Body of pancreas (tissue), 4 donors: ENCODE measurements at regions not wholly inside any gene's neighbourhood (a gene's known extent, or its start where the extent isn't known, plus 50 kb on each side); places are given as distances from the start of the nearest gene placed in this dataset.

Source experiments
- POLR2A ChIP-seq, 3 donors: fragments of 450-650 bp; IDR thresholded peaks; one replicate each; pipeline ENCODE4 v1.6.1; 2016; ENCODE audit warnings: antibody characterized with exemption in 3 of 3, mild to moderate bottlenecking in 2 of 3
- TF ChIP-seq, protein P1 (sequence below), 7 experiments: fragments of 450-650 bp in 4 of 7; fragments of 200-600 bp in 3 of 7; sonication (generic) in 3 of 7; IDR thresholded peaks; one replicate each; pipeline ENCODE4 v1.5.1; 2016 to 2019; ENCODE audit warnings: antibody characterized with exemption in 7 of 7

DNA sequence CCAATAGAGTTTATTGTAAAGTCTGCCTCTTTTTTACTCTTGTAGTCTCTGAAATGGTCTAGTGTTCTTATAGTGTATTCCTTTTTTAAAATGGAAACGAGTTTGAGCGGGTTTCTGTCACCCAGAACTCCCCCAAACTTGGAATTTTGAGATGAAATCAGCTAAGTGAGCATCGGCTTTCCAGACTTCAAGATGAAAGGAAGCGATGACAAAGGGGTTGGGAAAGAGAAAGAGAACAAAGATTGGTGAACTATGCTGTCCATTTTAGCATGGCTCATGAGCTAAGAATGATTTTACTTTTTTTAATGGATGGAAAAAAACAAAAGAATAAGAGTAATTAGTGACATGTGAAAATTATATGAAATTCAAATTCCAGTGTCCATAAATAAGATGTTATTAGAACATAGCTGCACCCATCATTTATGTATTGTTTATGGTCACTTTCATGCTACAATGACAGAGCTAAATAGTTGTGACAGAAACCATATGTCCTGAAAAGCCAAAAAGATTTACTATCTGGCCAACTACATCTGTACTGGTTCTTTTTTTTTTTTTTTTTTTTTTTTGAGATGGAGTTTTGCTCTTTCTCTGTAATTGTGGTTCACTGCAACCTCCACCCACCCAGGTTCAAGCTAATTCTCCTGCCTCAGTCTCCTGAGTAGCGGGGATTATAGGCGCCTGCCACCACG is 52.7 kb upstream of the PDZRN3 start:
- TF ChIP-seq, protein P1, sequence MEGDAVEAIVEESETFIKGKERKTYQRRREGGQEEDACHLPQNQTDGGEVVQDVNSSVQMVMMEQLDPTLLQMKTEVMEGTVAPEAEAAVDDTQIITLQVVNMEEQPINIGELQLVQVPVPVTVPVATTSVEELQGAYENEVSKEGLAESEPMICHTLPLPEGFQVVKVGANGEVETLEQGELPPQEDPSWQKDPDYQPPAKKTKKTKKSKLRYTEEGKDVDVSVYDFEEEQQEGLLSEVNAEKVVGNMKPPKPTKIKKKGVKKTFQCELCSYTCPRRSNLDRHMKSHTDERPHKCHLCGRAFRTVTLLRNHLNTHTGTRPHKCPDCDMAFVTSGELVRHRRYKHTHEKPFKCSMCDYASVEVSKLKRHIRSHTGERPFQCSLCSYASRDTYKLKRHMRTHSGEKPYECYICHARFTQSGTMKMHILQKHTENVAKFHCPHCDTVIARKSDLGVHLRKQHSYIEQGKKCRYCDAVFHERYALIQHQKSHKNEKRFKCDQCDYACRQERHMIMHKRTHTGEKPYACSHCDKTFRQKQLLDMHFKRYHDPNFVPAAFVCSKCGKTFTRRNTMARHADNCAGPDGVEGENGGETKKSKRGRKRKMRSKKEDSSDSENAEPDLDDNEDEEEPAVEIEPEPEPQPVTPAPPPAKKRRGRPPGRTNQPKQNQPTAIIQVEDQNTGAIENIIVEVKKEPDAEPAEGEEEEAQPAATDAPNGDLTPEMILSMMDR (IDR thresholded peaks at IDR 0.05), result no peak
- no peak for TF ChIP-seq POLR2A (IDR thresholded peaks at IDR 0.05)
